HCT116 (cell line): ENCODE measurements at regions not wholly inside any gene's neighbourhood (a gene's known extent, or its start where the extent isn't known, plus 50 kb on each side); places are given as distances from the start of the nearest gene placed in this dataset.

Experiments
- ATAC-seq: fragments of 200-7000 bp; cut with Tn5 transposase; 2 replicates; pipeline ENCODE4 v1.9.1; 2020; ENCODE audit warnings: mild to moderate bottlenecking, moderate library complexity
- BruUV-seq: library from RNA; stranded (reverse); fragments of 400-500 nt; replicated peaks from 2 replicates; lab custom pipeline; 2021; lab: Mats Ljungman, UMichigan
- CTCF ChIA-PET: fragments of 300-600 bp; sonication (Branson Sonifier 250); formaldehyde crosslinking; loops from one replicate; lab custom pipeline; 2021; ENCODE audit warnings: antibody characterized with exemption; lab: Charles Lee
- POLR2A ChIA-PET: fragments of 300-600, 350-600 bp; sonication (Branson Sonifier 250); formaldehyde crosslinking; loops from one replicate; lab custom pipeline; 2021; ENCODE audit warnings: antibody characterized with exemption; lab: Charles Lee
- RAD21 ChIA-PET, 2 experiments: fragments of 300-600 bp; sonication (Branson Sonifier 250); formaldehyde crosslinking; loops; one replicate each; lab custom pipeline; 2023; ENCODE audit warnings: low total read pairs in 2 of 2; ENCODE audit not compliant: uncharacterized antibody in 2 of 2, unreplicated experiment in 2 of 2, low non-redundant PET in 1 of 2; lab: Charles Lee
- DNase-seq: peaks from one replicate; pipeline ENCODE4 v3.0.0-alpha.2; 2010; ENCODE audit warnings: low read depth, low spot score
- H2AFZ ChIP-seq: fragments of 200-600 bp; shearing (Covaris generic), sonication (generic); 2 replicates; pipeline ENCODE4 v1.6.1; 2017; ENCODE audit warnings: low read depth, mixed run types, mixed read lengths, antibody characterized with exemption, low read length; ENCODE audit not compliant: poor library complexity, severe bottlenecking
- H3K27ac ChIP-seq: 2 replicates; pipeline ENCODE4 v1.5.1; 2012; ENCODE audit warnings: low read depth, low read length
- H3K27me3 ChIP-seq: fragments of 200-600 bp; sonication (generic); 2 replicates; pipeline ENCODE4 v1.6.1; 2016; ENCODE audit warnings: mixed run types, low read length, mixed read lengths; ENCODE audit not compliant: insufficient read depth
- H3K36me3 ChIP-seq, 2 experiments: fragments of 200-500 bp in 1 of 2; fragments of 200-600 bp in 1 of 2; sonication (Bioruptor generic) in 1 of 2; sonication (generic) in 1 of 2; 2 replicates each; pipeline versions ENCODE4 v1.5.1 to v1.6.1; 2014 to 2016; ENCODE audit warnings: low read length in 2 of 2, inconsistent platforms in 1 of 2, mixed read lengths in 1 of 2, mixed run types in 1 of 2; ENCODE audit not compliant: insufficient read depth in 2 of 2, control insufficient read depth in 1 of 2
- H3K4me1 ChIP-seq, 2 experiments: fragments of 200-600 bp in 1 of 2; sonication (generic) in 1 of 2; 2 replicates each; pipeline versions ENCODE4 v1.5.1 to v1.6.1; 2012 to 2017; ENCODE audit warnings: low read length in 2 of 2, inconsistent platforms in 1 of 2, mild to moderate bottlenecking in 1 of 2, mixed read lengths in 1 of 2, mixed run types in 1 of 2, moderate library complexity in 1 of 2; ENCODE audit not compliant: insufficient read depth in 2 of 2, control insufficient read depth in 1 of 2
- H3K4me2 ChIP-seq: fragments of 200-600 bp; sonication (generic); 2 replicates; pipeline ENCODE4 v1.6.1; 2017; ENCODE audit warnings: mixed run types, low read length, mixed read lengths
- H3K4me3 ChIP-seq, 2 experiments: fragments of 200-600 bp in 1 of 2; sonication (generic) in 1 of 2; replicated peaks in 1 of 2; 2 replicates each; pipeline ENCODE4 v1.5.1; 2011 to 2016; ENCODE audit warnings: low read length in 2 of 2, control low read depth in 1 of 2, low read depth in 1 of 2, mild to moderate bottlenecking in 1 of 2, mixed read lengths in 1 of 2, mixed run types in 1 of 2
- H3K79me2 ChIP-seq: fragments of 200-600 bp; sonication (generic); 2 replicates; pipeline ENCODE4 v1.6.1; 2017; ENCODE audit warnings: mild to moderate bottlenecking, mixed run types, low read length, moderate library complexity, mixed read lengths; ENCODE audit not compliant: insufficient read depth
- H3K9ac ChIP-seq: fragments of 200-600 bp; sonication (generic); 2 replicates; pipeline ENCODE4 v1.6.1; 2016; ENCODE audit warnings: low read length, mixed read lengths
- H3K9me2 ChIP-seq: fragments of 200-600 bp; sonication (generic), shearing (Covaris generic); 2 replicates; pipeline ENCODE4 v1.6.1; 2017; ENCODE audit warnings: mixed run types, mild to moderate bottlenecking, moderate library complexity; ENCODE audit not compliant: insufficient read depth
- H3K9me3 ChIP-seq, 2 experiments: fragments of 200-500 bp in 1 of 2; fragments of 200-600 bp in 1 of 2; sonication (Bioruptor generic) in 1 of 2; sonication (generic) in 1 of 2; 2 replicates each; pipeline ENCODE4 v1.6.1; 2014 to 2017; ENCODE audit warnings: low read length in 2 of 2, mixed read lengths in 2 of 2, inconsistent platforms in 1 of 2, low read depth in 1 of 2, mild to moderate bottlenecking in 1 of 2, mixed run types in 1 of 2, moderate library complexity in 1 of 2; ENCODE audit not compliant: control insufficient read depth in 1 of 2, insufficient read depth in 1 of 2
- H4K20me1 ChIP-seq: fragments of 200-600 bp; sonication (generic), shearing (Covaris generic); 2 replicates; pipeline ENCODE4 v1.6.1; 2017; ENCODE audit warnings: mixed run types, mild to moderate bottlenecking, moderate library complexity; ENCODE audit not compliant: insufficient read depth
- CTCF ChIP-seq, 3 experiments: fragments of 200-600 bp in 1 of 3; sonication (generic) in 1 of 3; IDR thresholded peaks in 2 of 3; conservative IDR thresholded peaks in 1 of 3; 2 replicates each; pipeline ENCODE4 v1.5.1; 2012 to 2017; ENCODE audit warnings: low read depth in 2 of 3, low read length in 2 of 3, antibody characterized with exemption in 1 of 3, borderline replicate concordance in 1 of 3, control low read depth in 1 of 3, mild to moderate bottlenecking in 1 of 3, mixed read lengths in 1 of 3, mixed run types in 1 of 3, moderate library complexity in 1 of 3; ENCODE audit not compliant: insufficient read depth in 1 of 3
- EZH2phosphoT487 ChIP-seq: fragments of 200-600 bp; IDR thresholded peaks from 2 replicates; pipeline ENCODE4 v1.6.1; 2018; ENCODE audit warnings: antibody characterized with exemption, borderline replicate concordance
- JUND ChIP-seq: IDR thresholded peaks from 2 replicates; pipeline ENCODE4 v1.6.1; 2012
- POLR2A ChIP-seq: IDR thresholded peaks from 2 replicates; pipeline ENCODE4 v1.7.0; 2011; ENCODE audit warnings: borderline replicate concordance; ENCODE audit not compliant: insufficient read depth, insufficient read length; ENCODE audit errors: extremely low read depth
- POLR2AphosphoS5 ChIP-seq: IDR thresholded peaks from 2 replicates; pipeline ENCODE4 v1.6.1; 2011; ENCODE audit warnings: mild to moderate bottlenecking, low read depth, low read length, moderate library complexity
- RAD21 ChIP-seq: IDR thresholded peaks from 2 replicates; pipeline ENCODE4 v1.6.1; 2012; ENCODE audit warnings: low read depth, mild to moderate bottlenecking
- SP1 ChIP-seq: IDR thresholded peaks from 2 replicates; pipeline ENCODE4 v1.6.1; 2012; ENCODE audit warnings: low read depth
- TCF7L2 ChIP-seq: IDR thresholded peaks from 2 replicates; pipeline ENCODE4 v1.7.0; 2011; ENCODE audit warnings: borderline replicate concordance, inconsistent platforms; ENCODE audit not compliant: insufficient read depth, insufficient read length; ENCODE audit errors: extremely low read depth
- YY1 ChIP-seq: IDR thresholded peaks from 2 replicates; pipeline ENCODE4 v1.6.1; 2011; ENCODE audit warnings: low read length, low read depth, moderate library complexity, mild to moderate bottlenecking; ENCODE audit not compliant: insufficient replicate concordance; ENCODE audit errors: extremely low read depth
- ZBTB33 ChIP-seq: IDR thresholded peaks from 2 replicates; pipeline ENCODE4 v1.6.1; 2011; ENCODE audit warnings: mild to moderate bottlenecking, low read length, moderate library complexity; ENCODE audit not compliant: insufficient replicate concordance; ENCODE audit errors: extremely low read depth
- intact Hi-C: fragments of 100-400 bp; cut with micrococcal nuclease; formaldehyde crosslinking; loops from 2 replicates; pipeline ENCODE4 v1.10.0; 2022

- ChIA-PET RAD21 (no interaction called here), POLR2A (no interaction called here), CTCF (interaction anchor here (1.0 to 1.3 kb wide), 3 partner anchors 61 to 129 kb away, joined by 3 to 6 read pairs (median 4); no protein-coding TSS in a partner anchor)
- ATAC-seq (peak; percentile 77), DNase-seq (no peak)
- Histone ChIP-seq H3K36me3 (no peaks in the 10 kb centered on the region), H3K27me3 (no peaks in the 10 kb centered on the region), H3K4me1 (peaks cover 13 to 33% of the 10 kb centered on the region in 2 experiments; a peak in 3 of 4 replicates), H3K27ac (no peak overlapping the region), H3K79me2 (no peaks in the 10 kb centered on the region), H3K9me2 (no peaks in the 10 kb centered on the region), H3K9me3 (no peaks in the 10 kb centered on the region), H3K4me3 (no peak overlapping the region), H3K4me2 (peak overlapping the region; percentile 49), H2AFZ (peak overlapping the region; percentile 66), H4K20me1 (no peaks in the 10 kb centered on the region), H3K9ac (no peak overlapping the region)
- intact Hi-C loops, result loop anchor here (2.0 to 10.0 kb wide), 2 partner anchors 129 to 215 kb away; partner anchors contain the start of gene ZXDC
- no TSS peak for BruUV-seq
- TF ChIP-seq SP1, result no peak
- no peak for TF ChIP-seq POLR2A
- TF ChIP-seq ZBTB33, result no peak
- TF ChIP-seq JUND, result no peak
- no peak for TF ChIP-seq YY1
- no peak for TF ChIP-seq POLR2AphosphoS5
- peak; percentile 70 to 79 (median 78); a peak in 5 of 6 replicates for TF ChIP-seq CTCF (IDR thresholded peaks at IDR 0.05 in 2 of 3, conservative IDR thresholded peaks at IDR 0.05 in 1 of 3; ENCODE audit: borderline replicate concordance in 1 of 3, insufficient read depth in 1 of 3, low read depth in 2 of 3, low read length in 2 of 3)
- TF ChIP-seq RAD21, result peak; percentile 83
- TF ChIP-seq EZH2phosphoT487, result no peak
- TF ChIP-seq TCF7L2, result no peak
Observed at GRCh38 chr3:126259411-126260391, 79.3 kb upstream of the ALDH1L1 start.
